Testis (tissue), 2 donors: ENCODE measurements at regions not wholly inside any gene's neighbourhood (a gene's known extent, or its start where the extent isn't known, plus 50 kb on each side); places are given as distances from the start of the nearest gene placed in this dataset.

Experiments
- POLR2A ChIP-seq: fragments of 450-650 bp; IDR thresholded peaks from one replicate; pipeline ENCODE4 v1.6.1; 2017; ENCODE audit warnings: antibody characterized with exemption, mild to moderate bottlenecking, moderate library complexity
- TF ChIP-seq, protein P1 (sequence below), 3 experiments: fragments of 450-650 bp in 2 of 3; fragments of 200-600 bp in 1 of 3; sonication (generic) in 1 of 3; IDR thresholded peaks; one replicate each; pipeline ENCODE4 v1.5.1; 2016 to 2019; ENCODE audit warnings: antibody characterized with exemption in 3 of 3, mild to moderate bottlenecking in 2 of 3, moderate library complexity in 1 of 3

- TF ChIP-seq, protein P1, sequence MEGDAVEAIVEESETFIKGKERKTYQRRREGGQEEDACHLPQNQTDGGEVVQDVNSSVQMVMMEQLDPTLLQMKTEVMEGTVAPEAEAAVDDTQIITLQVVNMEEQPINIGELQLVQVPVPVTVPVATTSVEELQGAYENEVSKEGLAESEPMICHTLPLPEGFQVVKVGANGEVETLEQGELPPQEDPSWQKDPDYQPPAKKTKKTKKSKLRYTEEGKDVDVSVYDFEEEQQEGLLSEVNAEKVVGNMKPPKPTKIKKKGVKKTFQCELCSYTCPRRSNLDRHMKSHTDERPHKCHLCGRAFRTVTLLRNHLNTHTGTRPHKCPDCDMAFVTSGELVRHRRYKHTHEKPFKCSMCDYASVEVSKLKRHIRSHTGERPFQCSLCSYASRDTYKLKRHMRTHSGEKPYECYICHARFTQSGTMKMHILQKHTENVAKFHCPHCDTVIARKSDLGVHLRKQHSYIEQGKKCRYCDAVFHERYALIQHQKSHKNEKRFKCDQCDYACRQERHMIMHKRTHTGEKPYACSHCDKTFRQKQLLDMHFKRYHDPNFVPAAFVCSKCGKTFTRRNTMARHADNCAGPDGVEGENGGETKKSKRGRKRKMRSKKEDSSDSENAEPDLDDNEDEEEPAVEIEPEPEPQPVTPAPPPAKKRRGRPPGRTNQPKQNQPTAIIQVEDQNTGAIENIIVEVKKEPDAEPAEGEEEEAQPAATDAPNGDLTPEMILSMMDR (IDR thresholded peaks at IDR 0.05), result no peak
- TF ChIP-seq POLR2A, result no peak
Observed at GRCh38 chrX:83771664-83772063, 89.3 kb upstream of the CYLC1 start.
